ENCODE measurements at regions not wholly inside any gene's neighbourhood (a gene's known extent, or its start where the extent isn't known, plus 50 kb on each side); places are given as distances from the start of the nearest gene placed in this dataset.

DNA sequence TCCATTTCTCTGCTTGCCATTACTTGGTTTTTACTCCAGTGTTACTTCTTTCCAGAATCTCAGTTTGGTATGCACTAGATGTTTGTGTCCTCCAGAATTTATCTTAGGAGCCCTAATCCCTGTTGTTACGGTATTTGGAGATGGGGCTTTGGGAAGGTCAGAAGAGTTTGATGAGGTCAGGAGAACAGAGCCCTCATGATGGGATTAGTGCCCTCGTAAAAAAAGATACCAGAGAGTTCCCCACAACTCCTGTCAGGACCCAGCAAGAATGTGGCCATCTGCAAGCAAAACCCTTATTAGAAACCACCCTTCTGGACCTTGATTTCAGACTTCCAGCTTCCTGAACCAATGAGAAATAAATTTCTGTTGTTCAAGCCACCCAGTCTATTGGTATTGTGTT is 98.0 kb downstream of the ADAMTS1 start:
- TF ChIP-seq, protein P1, sequence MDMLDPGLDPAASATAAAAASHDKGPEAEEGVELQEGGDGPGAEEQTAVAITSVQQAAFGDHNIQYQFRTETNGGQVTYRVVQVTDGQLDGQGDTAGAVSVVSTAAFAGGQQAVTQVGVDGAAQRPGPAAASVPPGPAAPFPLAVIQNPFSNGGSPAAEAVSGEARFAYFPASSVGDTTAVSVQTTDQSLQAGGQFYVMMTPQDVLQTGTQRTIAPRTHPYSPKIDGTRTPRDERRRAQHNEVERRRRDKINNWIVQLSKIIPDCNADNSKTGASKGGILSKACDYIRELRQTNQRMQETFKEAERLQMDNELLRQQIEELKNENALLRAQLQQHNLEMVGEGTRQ (CRISPR knock-in tag; IDR thresholded peaks at IDR 0.05): no peak
- TF ChIP-seq, protein P2, sequence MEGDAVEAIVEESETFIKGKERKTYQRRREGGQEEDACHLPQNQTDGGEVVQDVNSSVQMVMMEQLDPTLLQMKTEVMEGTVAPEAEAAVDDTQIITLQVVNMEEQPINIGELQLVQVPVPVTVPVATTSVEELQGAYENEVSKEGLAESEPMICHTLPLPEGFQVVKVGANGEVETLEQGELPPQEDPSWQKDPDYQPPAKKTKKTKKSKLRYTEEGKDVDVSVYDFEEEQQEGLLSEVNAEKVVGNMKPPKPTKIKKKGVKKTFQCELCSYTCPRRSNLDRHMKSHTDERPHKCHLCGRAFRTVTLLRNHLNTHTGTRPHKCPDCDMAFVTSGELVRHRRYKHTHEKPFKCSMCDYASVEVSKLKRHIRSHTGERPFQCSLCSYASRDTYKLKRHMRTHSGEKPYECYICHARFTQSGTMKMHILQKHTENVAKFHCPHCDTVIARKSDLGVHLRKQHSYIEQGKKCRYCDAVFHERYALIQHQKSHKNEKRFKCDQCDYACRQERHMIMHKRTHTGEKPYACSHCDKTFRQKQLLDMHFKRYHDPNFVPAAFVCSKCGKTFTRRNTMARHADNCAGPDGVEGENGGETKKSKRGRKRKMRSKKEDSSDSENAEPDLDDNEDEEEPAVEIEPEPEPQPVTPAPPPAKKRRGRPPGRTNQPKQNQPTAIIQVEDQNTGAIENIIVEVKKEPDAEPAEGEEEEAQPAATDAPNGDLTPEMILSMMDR (IDR thresholded peaks at IDR 0.05): no peak
- TF ChIP-seq, protein P3, sequence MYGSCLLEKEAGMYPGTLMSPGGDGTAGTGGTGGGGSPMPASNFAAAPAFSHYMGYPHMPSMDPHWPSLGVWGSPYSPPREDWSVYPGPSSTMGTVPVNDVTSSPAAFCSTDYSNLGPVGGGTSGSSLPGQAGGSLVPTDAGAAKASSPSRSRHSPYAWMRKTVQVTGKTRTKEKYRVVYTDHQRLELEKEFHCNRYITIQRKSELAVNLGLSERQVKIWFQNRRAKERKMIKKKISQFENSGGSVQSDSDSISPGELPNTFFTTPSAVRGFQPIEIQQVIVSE (CRISPR knock-in tag; IDR thresholded peaks at IDR 0.05; ENCODE audit: borderline replicate concordance): no peak
- TF ChIP-seq ARID4B (CRISPR knock-in tag; IDR thresholded peaks at IDR 0.05; ENCODE audit: borderline replicate concordance): no peak
- TF ChIP-seq ESRRA (CRISPR knock-in tag; IDR thresholded peaks at IDR 0.05; ENCODE audit: borderline replicate concordance): no peak
- TF ChIP-seq TEAD1 (CRISPR knock-in tag; IDR thresholded peaks at IDR 0.05): no peak
